GM21576 (cell line): ENCODE measurements at regions not wholly inside any gene's neighbourhood (a gene's known extent, or its start where the extent isn't known, plus 50 kb on each side); places are given as distances from the start of the nearest gene placed in this dataset.
"Not testable (repeated sequence)": the region's sequence is repeated elsewhere in the genome, so short reads cannot be mapped to it uniquely, and the experiment has no call there.

Experiments used
- ATAC-seq: cut with Tn5 transposase; IDR thresholded peaks from one replicate; pipeline ENCODE4 v1.9.1; 2021; ENCODE audit warnings: mild to moderate bottlenecking, moderate library complexity; ENCODE audit not compliant: unreplicated experiment

- no peak for ATAC-seq
Measured at GRCh38 chr6:4224067-4224978, 88.9 kb upstream of the ECI2 start.

- ATAC-seq: no peak
Measured at GRCh38 chr6:4220558-4220957, 85.2 kb upstream of the ECI2 start.

- not testable (repeated sequence) for ATAC-seq
Measured at GRCh38 chr6:4218619-4219317, 83.4 kb upstream of the ECI2 start.

- ATAC-seq: no peak
Measured at GRCh38 chr6:4212588-4212987, 77.2 kb upstream of the ECI2 start.

- no peak for ATAC-seq
Measured at GRCh38 chr6:4210629-4211419, 75.4 kb upstream of the ECI2 start.

- no peak for ATAC-seq
Measured at GRCh38 chr6:4209196-4209595, 73.8 kb upstream of the ECI2 start.

GRCh38 chr6:4208158-4208557 lies 72.8 kb upstream of the ECI2 start:
- no peak for ATAC-seq

- not testable (repeated sequence) for ATAC-seq
Measured at GRCh38 chr6:4203642-4204417, 68.5 kb upstream of the ECI2 start.

GRCh38 chr6:4192627-4193026 lies 57.3 kb upstream of the ECI2 start:
- ATAC-seq: no peak

- ATAC-seq: no peak
Measured at GRCh38 chr6:4192173-4192572, 56.8 kb upstream of the ECI2 start.

GRCh38 chr6:4191271-4191721 lies 55.9 kb upstream of the ECI2 start:
- no peak for ATAC-seq

- ATAC-seq: no peak
Measured at GRCh38 chr6:4189249-4189648, 53.9 kb upstream of the ECI2 start.

- no peak for ATAC-seq
Measured at GRCh38 chr6:4188801-4189200, 53.4 kb upstream of the ECI2 start.

GRCh38 chr6:4187480-4187879 lies 52.1 kb upstream of the ECI2 start:
- no peak for ATAC-seq

- ATAC-seq: no peak
Measured at GRCh38 chr6:4186385-4186784, 51.0 kb upstream of the ECI2 start.

- no peak for ATAC-seq
Measured at GRCh38 chr6:4185846-4186245, 50.5 kb upstream of the ECI2 start.

GRCh38 chr6:4185419-4185818 lies 50.0 kb upstream of the ECI2 start:
- ATAC-seq: no peak
